Epithelial cell of proximal tubule (primary cell): ENCODE measurements at regions not wholly inside any gene's neighbourhood (a gene's known extent, or its start where the extent isn't known, plus 50 kb on each side); places are given as distances from the start of the nearest gene placed in this dataset.

Experiments used
- DNase-seq: peaks from one replicate; pipeline ENCODE4 v3.0.0-alpha.2; 2011; ENCODE audit warnings: low read depth
- H3K4me3 ChIP-seq: 2 replicates; pipeline ENCODE4 v1.5.1; 2011; ENCODE audit warnings: low read depth, mild to moderate bottlenecking, low read length
- TF ChIP-seq, protein P1 (sequence below): conservative IDR thresholded peaks from 2 replicates; pipeline ENCODE4 v1.5.1; 2012; ENCODE audit warnings: low read depth, mild to moderate bottlenecking, low read length

DNA sequence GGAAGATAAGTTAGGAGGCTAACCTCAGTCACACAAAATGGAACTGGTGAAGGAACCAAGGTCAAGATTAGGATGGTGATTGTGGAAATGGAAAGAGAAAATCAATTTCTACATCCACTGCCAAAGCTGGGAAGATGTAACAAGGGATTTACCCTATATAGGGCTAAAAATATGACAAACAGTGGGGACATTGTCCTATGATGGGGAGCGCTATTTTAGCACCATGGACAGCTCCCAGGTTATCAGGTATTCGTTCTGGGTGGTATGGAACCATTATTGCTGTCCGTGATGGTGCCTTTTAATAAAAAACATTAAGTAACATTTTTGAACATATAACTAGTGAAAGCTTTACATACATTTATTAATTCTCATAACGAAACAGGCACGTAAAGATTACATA, 124.0 kb downstream of the NDUFA12 start:
- H3K4me3 ChIP-seq, result no peak overlapping the region
- TF ChIP-seq, protein P1, sequence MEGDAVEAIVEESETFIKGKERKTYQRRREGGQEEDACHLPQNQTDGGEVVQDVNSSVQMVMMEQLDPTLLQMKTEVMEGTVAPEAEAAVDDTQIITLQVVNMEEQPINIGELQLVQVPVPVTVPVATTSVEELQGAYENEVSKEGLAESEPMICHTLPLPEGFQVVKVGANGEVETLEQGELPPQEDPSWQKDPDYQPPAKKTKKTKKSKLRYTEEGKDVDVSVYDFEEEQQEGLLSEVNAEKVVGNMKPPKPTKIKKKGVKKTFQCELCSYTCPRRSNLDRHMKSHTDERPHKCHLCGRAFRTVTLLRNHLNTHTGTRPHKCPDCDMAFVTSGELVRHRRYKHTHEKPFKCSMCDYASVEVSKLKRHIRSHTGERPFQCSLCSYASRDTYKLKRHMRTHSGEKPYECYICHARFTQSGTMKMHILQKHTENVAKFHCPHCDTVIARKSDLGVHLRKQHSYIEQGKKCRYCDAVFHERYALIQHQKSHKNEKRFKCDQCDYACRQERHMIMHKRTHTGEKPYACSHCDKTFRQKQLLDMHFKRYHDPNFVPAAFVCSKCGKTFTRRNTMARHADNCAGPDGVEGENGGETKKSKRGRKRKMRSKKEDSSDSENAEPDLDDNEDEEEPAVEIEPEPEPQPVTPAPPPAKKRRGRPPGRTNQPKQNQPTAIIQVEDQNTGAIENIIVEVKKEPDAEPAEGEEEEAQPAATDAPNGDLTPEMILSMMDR, result no peak
- no peak for DNase-seq

DNA sequence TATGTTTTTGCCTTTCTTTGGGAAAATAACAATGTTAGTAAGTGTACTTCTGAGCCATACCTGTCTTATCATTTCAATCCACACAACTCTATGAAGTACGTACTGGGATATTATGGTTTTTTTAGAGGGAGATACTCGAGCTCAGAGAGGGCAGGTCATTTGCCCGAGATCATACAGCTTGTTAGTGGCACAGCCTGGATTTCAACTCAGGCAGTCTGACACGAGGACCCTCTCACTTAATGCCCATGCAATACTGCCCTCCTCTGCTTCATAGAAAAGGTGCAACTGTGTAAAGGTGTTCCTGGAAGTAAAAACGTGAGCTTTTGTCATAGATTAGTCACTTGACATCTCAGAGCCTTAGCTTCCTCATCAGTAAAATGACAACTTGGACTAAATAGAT, 128.0 kb downstream of the NDUFA12 start:
- TF ChIP-seq, protein P1, result peak; percentile 39
- no peak overlapping the region for H3K4me3 ChIP-seq
- peak; percentile 20 for DNase-seq

- DNase-seq, result no peak
- TF ChIP-seq, protein P1, result no peak
- no peak overlapping the region for H3K4me3 ChIP-seq
These were observed 128.8 kb downstream of the NDUFA12 start for GRCh38 chr12:94874518-94875302.

DNA sequence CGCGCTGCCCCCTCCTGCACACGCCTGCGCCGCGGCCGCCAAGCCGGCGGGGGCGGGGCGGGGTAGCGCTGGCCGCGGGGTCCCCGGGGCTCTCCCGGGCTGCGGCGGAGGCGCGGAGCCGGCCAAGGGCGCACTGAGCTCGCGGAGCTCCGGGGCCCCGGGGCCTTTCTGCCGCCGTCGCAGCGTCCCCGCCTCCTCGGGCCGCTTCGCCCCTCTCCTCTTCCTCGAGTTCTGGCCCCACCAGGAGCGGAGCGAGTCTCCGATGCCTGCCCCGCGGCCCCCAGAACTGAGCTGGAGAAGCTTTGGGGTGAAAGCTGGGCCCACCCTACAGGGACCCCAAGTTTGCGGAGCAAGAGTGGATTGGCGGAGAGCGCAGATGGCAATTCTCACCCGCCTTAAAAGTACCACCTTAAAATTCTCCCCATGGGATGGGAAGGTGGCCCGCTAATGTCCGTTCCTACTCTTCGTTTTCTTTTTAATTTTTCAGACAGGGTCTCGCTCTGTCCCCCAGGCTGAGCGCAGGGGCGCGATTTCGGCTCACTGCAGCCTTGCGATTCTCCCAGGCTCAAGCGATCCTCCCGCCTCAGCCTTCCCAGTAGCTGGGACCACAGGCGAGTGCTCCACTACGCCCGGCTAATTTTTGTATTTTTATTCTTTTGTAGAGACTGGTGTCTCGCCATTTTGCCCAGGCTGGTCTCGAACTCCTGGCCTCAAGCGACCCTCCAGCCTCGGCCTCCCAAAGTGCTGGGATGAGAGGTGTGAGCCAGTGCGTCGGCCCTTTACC, 129.6 kb downstream of the NDUFA12 start:
- H3K4me3 ChIP-seq, result peak overlapping the region; percentile 44
- DNase-seq, result no peak
- TF ChIP-seq, protein P1, result no peak

- no peak for DNase-seq
- H3K4me3 ChIP-seq, result peak overlapping the region; percentile 39
- TF ChIP-seq, protein P1, result no peak
These were observed 130.3 kb downstream of the NDUFA12 start for GRCh38 chr12:94872971-94873733.

GRCh38 chr12:94872671-94872970, 130.9 kb downstream of the NDUFA12 start:
- DNase-seq, result no peak
- TF ChIP-seq, protein P1, result no peak
- no peak overlapping the region for H3K4me3 ChIP-seq
